ENCODE measurements at regions not wholly inside any gene's neighbourhood (a gene's known extent, or its start where the extent isn't known, plus 50 kb on each side); places are given as distances from the start of the nearest gene placed in this dataset.

DNA sequence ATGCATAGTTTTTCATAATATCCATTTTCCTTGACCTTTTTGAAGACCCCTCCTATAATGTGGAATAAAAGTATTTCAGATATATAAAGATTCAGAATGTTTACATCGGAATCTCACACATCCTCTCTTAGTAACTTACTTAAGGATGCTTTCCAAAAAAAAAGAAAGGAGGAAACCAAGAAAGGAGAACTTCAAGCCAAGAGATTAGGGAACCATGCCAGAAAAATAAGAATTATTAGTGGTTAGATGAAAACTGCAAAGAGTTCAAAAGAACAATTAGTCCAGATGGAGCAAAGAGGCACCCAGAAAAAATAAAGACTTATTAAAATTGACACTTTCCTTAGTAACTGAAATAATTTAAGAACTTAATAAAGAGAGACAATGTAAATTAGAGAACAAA is 179.2 kb downstream of the DUSP6 start:
- H3K27ac Mint-ChIP-seq, result no peak overlapping the region
- no peaks in the 10 kb centered on the region for H3K4me1 Mint-ChIP-seq
- no peaks in the 10 kb centered on the region for H3K36me3 Mint-ChIP-seq (ENCODE audit: low read depth)
- TF ChIP-seq, protein P1, sequence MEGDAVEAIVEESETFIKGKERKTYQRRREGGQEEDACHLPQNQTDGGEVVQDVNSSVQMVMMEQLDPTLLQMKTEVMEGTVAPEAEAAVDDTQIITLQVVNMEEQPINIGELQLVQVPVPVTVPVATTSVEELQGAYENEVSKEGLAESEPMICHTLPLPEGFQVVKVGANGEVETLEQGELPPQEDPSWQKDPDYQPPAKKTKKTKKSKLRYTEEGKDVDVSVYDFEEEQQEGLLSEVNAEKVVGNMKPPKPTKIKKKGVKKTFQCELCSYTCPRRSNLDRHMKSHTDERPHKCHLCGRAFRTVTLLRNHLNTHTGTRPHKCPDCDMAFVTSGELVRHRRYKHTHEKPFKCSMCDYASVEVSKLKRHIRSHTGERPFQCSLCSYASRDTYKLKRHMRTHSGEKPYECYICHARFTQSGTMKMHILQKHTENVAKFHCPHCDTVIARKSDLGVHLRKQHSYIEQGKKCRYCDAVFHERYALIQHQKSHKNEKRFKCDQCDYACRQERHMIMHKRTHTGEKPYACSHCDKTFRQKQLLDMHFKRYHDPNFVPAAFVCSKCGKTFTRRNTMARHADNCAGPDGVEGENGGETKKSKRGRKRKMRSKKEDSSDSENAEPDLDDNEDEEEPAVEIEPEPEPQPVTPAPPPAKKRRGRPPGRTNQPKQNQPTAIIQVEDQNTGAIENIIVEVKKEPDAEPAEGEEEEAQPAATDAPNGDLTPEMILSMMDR (IDR thresholded peaks at IDR 0.05; ENCODE audit: unreplicated experiment in 3 of 3), result no peak
- H3K4me3 Mint-ChIP-seq, result no peak overlapping the region
- H3K9me3 Mint-ChIP-seq, result peaks cover 8% of the 10 kb centered on the region
- H3K27me3 Mint-ChIP-seq (ENCODE audit: low read depth), result no peaks in the 10 kb centered on the region

DNA sequence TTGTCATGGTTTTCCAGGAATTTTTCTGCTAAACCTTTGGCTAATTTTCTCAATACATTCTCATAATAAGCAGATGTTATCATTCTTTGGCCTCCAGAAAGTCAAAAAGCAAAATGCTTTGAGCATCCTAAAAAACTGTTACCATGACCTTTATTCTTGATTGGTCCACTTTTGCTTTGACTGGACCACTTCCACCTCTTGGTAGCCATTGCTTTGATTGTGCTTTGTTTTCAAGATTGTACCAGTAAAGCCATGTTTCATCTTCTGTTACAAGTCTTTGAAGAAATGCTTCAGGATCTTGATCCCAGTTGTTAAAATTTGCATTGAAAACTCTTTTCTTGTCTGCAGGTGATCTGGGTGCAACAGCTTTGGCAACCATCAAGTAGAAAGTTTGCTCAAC is 180.1 kb downstream of the DUSP6 start:
- H3K4me3 Mint-ChIP-seq, result no peak overlapping the region
- no peak overlapping the region for H3K27ac Mint-ChIP-seq
- peaks cover 8% of the 10 kb centered on the region for H3K9me3 Mint-ChIP-seq
- no peaks in the 10 kb centered on the region for H3K36me3 Mint-ChIP-seq (ENCODE audit: low read depth)
- H3K4me1 Mint-ChIP-seq, result no peaks in the 10 kb centered on the region
- no peaks in the 10 kb centered on the region for H3K27me3 Mint-ChIP-seq (ENCODE audit: low read depth)
- TF ChIP-seq, protein P1 (IDR thresholded peaks at IDR 0.05; ENCODE audit: unreplicated experiment in 3 of 3), result no peak

DNA sequence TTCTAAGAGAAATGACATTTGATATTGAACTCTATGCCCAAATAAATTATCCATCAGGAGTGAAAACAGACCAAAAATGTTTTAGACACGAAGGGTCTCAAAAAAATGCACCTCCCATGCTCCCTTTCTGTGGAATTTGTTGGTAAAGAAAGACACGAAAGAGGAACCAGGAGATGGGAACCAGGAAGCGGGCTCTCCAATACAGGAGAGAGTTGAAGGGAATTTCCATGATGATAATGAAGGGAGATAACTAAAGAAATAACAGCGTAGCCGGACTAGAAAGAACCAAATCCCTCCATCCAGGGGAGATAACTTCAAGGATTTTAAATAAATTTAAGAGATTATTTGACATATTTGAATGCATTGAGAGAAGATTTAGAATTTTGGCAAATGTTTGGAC is 183.0 kb downstream of the DUSP6 start:
- no peak overlapping the region for H3K27ac Mint-ChIP-seq
- no peaks in the 10 kb centered on the region for H3K4me1 Mint-ChIP-seq
- H3K4me3 Mint-ChIP-seq, result no peak overlapping the region
- no peaks in the 10 kb centered on the region for H3K36me3 Mint-ChIP-seq (ENCODE audit: low read depth)
- H3K27me3 Mint-ChIP-seq (ENCODE audit: low read depth), result no peaks in the 10 kb centered on the region
- TF ChIP-seq, protein P1 (IDR thresholded peaks at IDR 0.05; ENCODE audit: unreplicated experiment in 3 of 3), result no peak
- H3K9me3 Mint-ChIP-seq, result peaks cover 8% of the 10 kb centered on the region

DNA sequence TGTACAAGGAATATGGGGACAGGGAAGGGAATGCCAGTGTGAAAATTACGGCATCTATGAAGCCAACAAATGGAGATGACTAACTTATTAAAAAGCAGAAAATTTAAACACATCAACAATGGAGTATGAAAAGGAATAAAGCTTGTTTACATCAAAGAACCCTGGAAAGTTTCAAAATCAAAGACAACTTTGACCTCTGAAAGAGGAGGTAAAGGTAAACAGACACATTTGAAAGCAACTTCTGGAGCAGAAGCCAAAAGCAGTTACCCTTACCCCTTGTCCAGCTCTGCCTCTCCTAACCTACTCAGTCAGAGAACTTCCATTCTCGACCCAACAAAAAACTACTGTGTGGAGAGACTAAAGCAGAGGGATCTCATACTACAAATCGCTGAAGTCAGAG is 184.3 kb downstream of the DUSP6 start:
- H3K27me3 Mint-ChIP-seq (ENCODE audit: low read depth), result no peaks in the 10 kb centered on the region
- H3K9me3 Mint-ChIP-seq, result peaks cover 8% of the 10 kb centered on the region
- no peak overlapping the region for H3K4me3 Mint-ChIP-seq
- H3K36me3 Mint-ChIP-seq (ENCODE audit: low read depth), result no peaks in the 10 kb centered on the region
- H3K4me1 Mint-ChIP-seq, result no peaks in the 10 kb centered on the region
- H3K27ac Mint-ChIP-seq, result no peak overlapping the region
- TF ChIP-seq, protein P1 (IDR thresholded peaks at IDR 0.05; ENCODE audit: unreplicated experiment in 3 of 3), result no peak

DNA sequence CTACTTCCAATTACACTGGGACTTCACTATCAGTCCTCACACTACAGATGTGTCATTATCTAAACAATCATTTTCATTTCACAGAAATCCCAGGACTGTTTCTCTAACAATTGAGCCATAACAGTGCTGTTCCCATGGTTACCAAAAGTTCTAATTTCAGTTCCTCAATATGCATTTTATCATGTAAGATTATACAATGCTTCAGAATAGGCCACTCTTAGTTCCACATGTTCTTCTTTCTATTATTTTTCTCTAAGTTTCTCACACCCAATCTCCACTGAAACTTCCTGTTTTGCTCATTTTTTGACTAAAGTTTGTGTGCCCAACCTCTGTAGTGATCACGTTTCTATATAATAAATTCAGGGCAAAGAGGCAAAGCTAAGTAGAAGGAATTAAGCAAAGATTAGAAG is 185.8 kb downstream of the DUSP6 start:
- no peaks in the 10 kb centered on the region for H3K27me3 Mint-ChIP-seq (ENCODE audit: low read depth)
- peaks cover 5% of the 10 kb centered on the region for H3K9me3 Mint-ChIP-seq
- H3K36me3 Mint-ChIP-seq (ENCODE audit: low read depth), result no peaks in the 10 kb centered on the region
- no peak overlapping the region for H3K27ac Mint-ChIP-seq
- H3K4me1 Mint-ChIP-seq, result no peaks in the 10 kb centered on the region
- TF ChIP-seq, protein P1 (IDR thresholded peaks at IDR 0.05; ENCODE audit: unreplicated experiment in 3 of 3), result no peak
- no peak overlapping the region for H3K4me3 Mint-ChIP-seq

DNA sequence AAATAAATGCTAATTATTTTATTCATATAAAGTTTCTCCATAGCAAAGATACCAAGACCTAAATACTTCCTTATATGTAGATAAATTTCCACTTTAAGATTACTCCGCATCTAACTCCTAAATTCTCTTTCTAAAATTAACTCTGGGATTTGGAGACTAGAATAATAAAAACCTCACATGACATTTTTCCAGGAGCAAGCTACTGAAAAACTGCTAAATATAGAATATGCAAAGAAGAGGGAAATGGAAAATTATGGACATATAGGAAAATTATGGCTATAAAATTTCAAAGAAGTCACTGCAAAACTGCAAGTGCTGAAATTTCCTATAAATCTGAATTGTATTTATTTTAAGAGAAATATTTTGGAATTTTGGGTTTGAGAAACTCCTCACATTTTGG is 186.2 kb downstream of the DUSP6 start:
- peaks cover 5% of the 10 kb centered on the region for H3K9me3 Mint-ChIP-seq
- H3K4me3 Mint-ChIP-seq, result no peak overlapping the region
- no peak overlapping the region for H3K27ac Mint-ChIP-seq
- no peaks in the 10 kb centered on the region for H3K36me3 Mint-ChIP-seq (ENCODE audit: low read depth)
- TF ChIP-seq, protein P1 (IDR thresholded peaks at IDR 0.05; ENCODE audit: unreplicated experiment in 3 of 3), result no peak
- H3K4me1 Mint-ChIP-seq, result no peaks in the 10 kb centered on the region
- H3K27me3 Mint-ChIP-seq (ENCODE audit: low read depth), result no peaks in the 10 kb centered on the region
